GM20000 (cell line): ENCODE measurements at regions not wholly inside any gene's neighbourhood (a gene's known extent, or its start where the extent isn't known, plus 50 kb on each side); places are given as distances from the start of the nearest gene placed in this dataset.

ENCODE experiments used
- DNase-seq: peaks from one replicate; pipeline ENCODE4 v3.0.0; 2012; ENCODE audit warnings: low spot score
- TF ChIP-seq, protein P1 (sequence below): IDR thresholded peaks from 2 replicates; pipeline ENCODE4 v1.5.1; 2012; ENCODE audit warnings: mild to moderate bottlenecking, control low read depth; ENCODE audit errors: extremely low read depth, missing control alignments

DNA sequence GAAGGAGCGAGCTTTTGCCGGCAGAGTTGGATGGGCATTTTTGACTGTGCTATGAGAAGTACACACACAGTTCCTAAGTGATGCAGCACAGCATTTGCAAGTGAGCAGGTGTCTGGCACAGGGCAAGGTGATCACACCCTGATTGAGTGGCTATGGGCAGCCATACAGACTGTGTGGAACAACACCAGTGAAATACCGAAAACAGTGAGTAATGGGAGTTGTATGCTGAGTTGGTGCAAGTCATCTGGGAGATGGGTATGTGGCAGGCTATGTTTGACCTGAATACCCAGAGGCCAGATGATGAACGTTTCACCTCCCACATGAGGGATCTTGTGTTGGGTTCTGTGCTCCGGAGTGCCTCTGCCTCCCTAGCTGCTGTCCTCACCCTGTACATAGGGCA is 53.5 kb upstream of the TIPARP start:
- DNase-seq, result no peak
- TF ChIP-seq, protein P1, sequence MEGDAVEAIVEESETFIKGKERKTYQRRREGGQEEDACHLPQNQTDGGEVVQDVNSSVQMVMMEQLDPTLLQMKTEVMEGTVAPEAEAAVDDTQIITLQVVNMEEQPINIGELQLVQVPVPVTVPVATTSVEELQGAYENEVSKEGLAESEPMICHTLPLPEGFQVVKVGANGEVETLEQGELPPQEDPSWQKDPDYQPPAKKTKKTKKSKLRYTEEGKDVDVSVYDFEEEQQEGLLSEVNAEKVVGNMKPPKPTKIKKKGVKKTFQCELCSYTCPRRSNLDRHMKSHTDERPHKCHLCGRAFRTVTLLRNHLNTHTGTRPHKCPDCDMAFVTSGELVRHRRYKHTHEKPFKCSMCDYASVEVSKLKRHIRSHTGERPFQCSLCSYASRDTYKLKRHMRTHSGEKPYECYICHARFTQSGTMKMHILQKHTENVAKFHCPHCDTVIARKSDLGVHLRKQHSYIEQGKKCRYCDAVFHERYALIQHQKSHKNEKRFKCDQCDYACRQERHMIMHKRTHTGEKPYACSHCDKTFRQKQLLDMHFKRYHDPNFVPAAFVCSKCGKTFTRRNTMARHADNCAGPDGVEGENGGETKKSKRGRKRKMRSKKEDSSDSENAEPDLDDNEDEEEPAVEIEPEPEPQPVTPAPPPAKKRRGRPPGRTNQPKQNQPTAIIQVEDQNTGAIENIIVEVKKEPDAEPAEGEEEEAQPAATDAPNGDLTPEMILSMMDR, result no peak

DNA sequence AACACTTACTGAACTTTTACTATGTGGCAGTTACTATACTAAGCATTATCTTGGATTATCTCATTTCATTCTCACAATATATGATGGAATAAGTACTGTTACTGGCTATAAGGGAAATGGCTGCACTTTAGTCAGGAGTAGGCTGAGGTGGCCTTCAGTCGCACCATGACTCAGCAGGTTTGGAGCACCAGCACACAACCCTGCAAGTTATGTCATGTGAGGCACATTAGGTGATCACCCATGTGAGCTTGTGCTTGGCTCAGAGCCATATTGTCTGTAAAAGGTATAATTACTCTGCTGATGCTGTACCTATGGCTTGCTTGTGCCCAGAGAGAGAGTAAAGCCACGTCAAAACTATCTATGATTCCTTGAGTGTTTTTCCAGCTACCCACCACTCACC is 54.1 kb upstream of the TIPARP start:
- DNase-seq, result no peak
- TF ChIP-seq, protein P1, result no peak

DNA sequence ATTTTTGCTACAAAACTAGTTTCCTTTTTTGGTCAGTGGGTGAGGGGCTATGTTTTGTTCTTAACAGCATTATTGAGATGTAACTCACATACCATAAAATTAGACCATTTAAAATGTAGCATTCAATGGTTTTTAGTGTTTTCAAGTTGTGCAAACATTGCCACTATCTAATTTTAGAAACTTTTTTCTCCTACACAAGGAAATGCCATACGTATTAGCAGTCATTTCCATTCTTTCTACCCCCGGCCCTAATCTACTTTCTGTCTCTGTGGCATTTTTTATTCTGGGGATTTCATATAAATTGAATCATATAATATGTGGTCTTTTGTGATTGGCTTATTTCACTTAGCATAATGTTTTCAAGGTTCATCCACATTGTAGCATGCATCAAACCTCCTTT is 55.0 kb upstream of the TIPARP start:
- TF ChIP-seq, protein P1, result no peak
- no peak for DNase-seq

DNA sequence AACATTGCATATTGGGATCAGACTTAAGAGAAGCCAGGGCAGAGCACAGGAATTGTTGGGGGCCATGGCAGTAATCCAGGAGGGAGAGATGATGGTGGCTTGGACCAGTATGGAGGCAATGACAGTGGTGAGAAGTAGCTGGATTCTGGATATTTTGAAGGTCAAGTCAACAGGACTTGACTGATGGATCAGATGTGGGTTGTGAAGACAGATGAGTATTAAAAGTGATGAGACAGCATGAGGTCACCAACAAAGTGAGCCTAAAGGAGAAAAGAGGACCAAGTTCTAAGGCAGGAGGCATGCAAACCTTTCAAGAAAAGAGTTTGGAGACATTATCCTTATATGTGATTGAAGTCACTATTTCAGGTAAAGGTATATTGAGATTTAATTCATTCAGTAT is 56.6 kb upstream of the TIPARP start:
- no peak for DNase-seq
- TF ChIP-seq, protein P1, result no peak

DNA sequence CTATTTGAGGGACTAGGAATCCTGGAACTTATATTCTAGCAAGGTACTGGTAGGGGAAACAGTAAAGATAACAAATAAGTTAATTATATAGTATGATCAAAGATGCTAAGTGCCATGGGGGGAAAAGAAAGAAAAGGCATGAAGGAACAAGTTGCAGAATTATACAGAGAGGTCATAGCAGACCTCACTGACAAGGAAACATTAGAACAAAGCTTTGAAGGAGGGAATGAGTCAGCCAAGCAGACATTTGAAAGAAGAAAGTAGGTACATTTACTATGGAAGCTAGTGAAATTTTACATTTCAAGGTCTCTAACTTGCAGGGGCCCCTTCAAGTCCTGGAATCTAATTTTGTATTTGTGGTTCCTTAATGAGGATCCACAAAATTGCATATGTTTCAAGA is 57.2 kb upstream of the TIPARP start:
- no peak for DNase-seq
- TF ChIP-seq, protein P1, result no peak

DNA sequence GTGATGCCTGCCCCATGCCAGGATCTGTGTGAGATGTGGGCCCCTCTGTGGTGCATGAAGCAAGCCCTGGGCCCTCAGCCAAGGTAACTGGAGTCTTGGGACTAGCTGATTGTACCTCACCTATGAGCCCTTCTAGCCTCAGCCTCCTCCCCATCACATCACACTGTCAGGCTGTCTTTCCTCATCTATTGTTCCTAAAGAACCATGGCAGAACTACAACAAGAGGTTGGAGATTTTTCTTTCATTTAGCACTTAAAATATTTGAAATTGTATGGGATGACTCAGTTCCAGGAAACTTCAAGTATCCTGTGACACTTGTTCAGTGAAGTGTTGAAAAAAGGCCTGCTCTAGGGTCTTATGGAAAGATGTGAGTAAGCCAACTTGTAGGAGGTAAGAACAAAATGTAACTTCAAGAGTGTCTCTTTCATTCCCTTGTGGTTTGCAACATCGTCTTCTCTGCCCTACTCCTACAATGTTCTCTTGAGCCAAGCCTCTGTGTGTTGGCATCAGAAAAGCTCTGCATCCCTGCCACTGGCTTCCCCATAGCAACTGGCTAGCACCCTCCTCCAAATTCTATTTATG is 58.7 kb upstream of the TIPARP start:
- TF ChIP-seq, protein P1, result no peak
- no peak for DNase-seq

DNA sequence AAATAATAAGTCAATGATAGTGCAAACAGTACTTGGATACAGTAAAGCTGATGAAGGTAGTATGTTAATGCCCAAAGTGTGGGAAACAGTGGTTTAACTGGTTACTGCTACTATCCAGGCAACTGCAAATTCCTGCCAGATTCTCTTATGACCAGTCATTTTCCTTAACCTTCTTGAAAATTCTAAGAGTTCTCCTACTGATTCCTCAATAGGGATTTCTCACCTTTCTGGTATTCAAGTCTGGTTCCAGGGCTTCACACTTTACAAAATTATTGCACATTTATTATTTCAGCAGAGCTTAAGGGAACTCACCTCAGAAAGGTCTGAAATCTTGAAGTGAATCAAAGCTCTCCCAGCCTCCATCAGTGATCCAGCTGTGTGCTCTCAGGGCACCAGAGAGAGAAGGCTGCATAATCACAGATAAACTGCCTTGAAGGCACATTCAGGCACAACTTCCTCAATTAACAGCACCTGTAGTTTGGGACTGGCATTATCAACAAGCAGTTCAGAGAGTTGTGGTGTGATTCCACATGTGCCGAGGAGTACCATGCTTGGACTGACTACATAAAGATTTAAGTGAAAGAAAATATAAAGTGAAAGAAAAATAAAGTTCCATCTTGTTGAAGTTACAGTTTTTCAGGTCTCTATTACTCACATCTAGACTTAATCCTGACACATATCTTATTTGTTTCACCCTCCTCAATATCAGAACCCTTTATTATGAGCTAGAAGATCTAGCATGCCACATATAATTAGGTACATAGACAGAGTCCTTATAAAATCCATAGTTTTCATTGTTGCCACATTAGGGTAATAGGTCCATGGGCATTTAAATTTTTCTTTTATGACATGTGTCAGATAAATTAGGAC is 59.5 kb upstream of the TIPARP start:
- DNase-seq, result no peak
- TF ChIP-seq, protein P1, result no peak
